C4-2B (cell line): ENCODE measurements at regions not wholly inside any gene's neighbourhood (a gene's known extent, or its start where the extent isn't known, plus 50 kb on each side); places are given as distances from the start of the nearest gene placed in this dataset.

Experiments used
- ZFX ChIP-seq: fragments of 450-650 bp; IDR thresholded peaks from 2 replicates; pipeline ENCODE4 v1.6.1; 2017
- TF ChIP-seq, protein P1 (sequence below): fragments of 450-650 bp; conservative IDR thresholded peaks from 2 replicates; pipeline ENCODE4 v1.5.1; 2017; ENCODE audit warnings: mild to moderate bottlenecking

- TF ChIP-seq ZFX, result no peak
- TF ChIP-seq, protein P1, sequence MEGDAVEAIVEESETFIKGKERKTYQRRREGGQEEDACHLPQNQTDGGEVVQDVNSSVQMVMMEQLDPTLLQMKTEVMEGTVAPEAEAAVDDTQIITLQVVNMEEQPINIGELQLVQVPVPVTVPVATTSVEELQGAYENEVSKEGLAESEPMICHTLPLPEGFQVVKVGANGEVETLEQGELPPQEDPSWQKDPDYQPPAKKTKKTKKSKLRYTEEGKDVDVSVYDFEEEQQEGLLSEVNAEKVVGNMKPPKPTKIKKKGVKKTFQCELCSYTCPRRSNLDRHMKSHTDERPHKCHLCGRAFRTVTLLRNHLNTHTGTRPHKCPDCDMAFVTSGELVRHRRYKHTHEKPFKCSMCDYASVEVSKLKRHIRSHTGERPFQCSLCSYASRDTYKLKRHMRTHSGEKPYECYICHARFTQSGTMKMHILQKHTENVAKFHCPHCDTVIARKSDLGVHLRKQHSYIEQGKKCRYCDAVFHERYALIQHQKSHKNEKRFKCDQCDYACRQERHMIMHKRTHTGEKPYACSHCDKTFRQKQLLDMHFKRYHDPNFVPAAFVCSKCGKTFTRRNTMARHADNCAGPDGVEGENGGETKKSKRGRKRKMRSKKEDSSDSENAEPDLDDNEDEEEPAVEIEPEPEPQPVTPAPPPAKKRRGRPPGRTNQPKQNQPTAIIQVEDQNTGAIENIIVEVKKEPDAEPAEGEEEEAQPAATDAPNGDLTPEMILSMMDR, result no peak
Measured at GRCh38 chr6:137717074-137718073, 149.7 kb upstream of the TNFAIP3 start.
